CD4-positive, CD25-positive, alpha-beta regulatory T cell (primary cell): ENCODE measurements at regions not wholly inside any gene's neighbourhood (a gene's known extent, or its start where the extent isn't known, plus 50 kb on each side); places are given as distances from the start of the nearest gene placed in this dataset.

ENCODE experiments used
- ATAC-seq, 2 donors: fragments of 150-1000 bp; cut with Tn5 transposase; one replicate each; pipeline ENCODE4 v1.10.0; 2021; ENCODE audit warnings: low read depth in 2 of 2, moderate number of reproducible peaks in 2 of 2, moderate library complexity in 1 of 2
- DNase-seq, 3 donors: peaks; one replicate each; pipeline versions ENCODE4 v3.0.0 to v3.0.0-alpha.2; 2012 to 2022; ENCODE audit warnings: mixed read lengths in 1 of 3
- H3K27ac ChIP-seq: one replicate; pipeline ENCODE4 v1.7.0; 2013; ENCODE audit warnings: mild to moderate bottlenecking, low read length; ENCODE audit not compliant: insufficient read depth, poor library complexity, severe bottlenecking
- H3K27me3 ChIP-seq: one replicate; pipeline ENCODE4 v1.7.0; 2013; ENCODE audit warnings: low read length; ENCODE audit not compliant: control insufficient read depth, insufficient read depth
- H3K36me3 ChIP-seq: one replicate; pipeline ENCODE4 v1.7.0; 2013; ENCODE audit warnings: mild to moderate bottlenecking, low read length, moderate library complexity; ENCODE audit not compliant: control insufficient read depth, insufficient read depth
- H3K4me1 ChIP-seq: 2 replicates; pipeline ENCODE4 v1.7.0; 2013; ENCODE audit warnings: mild to moderate bottlenecking, low read length; ENCODE audit not compliant: insufficient read depth, control insufficient read depth, poor library complexity, severe bottlenecking
- H3K4me3 ChIP-seq: one replicate; pipeline ENCODE4 v1.7.0; 2013; ENCODE audit warnings: low read depth, mild to moderate bottlenecking, low read length, moderate library complexity
- H3K9me3 ChIP-seq, 2 experiments: 1 replicate in 1 of 2; 2 replicates in 1 of 2; pipeline ENCODE4 v1.7.0; 2013; ENCODE audit warnings: low read length in 2 of 2, mild to moderate bottlenecking in 1 of 2, moderate library complexity in 1 of 2; ENCODE audit not compliant: control insufficient read depth in 2 of 2
- H3K27ac Mint-ChIP-seq, 3 donors: one replicate each; pipeline ENCODE4 v1.8.0; 2020 to 2022; ENCODE audit warnings: mild to moderate bottlenecking in 3 of 3, mixed read lengths in 3 of 3, moderate library complexity in 2 of 3
- H3K27me3 Mint-ChIP-seq: one replicate; pipeline ENCODE4 v1.8.0; 2022; ENCODE audit warnings: mild to moderate bottlenecking, mixed read lengths
- H3K36me3 Mint-ChIP-seq: one replicate; pipeline ENCODE4 v1.8.0; 2020; ENCODE audit warnings: mixed read lengths
- H3K4me1 Mint-ChIP-seq, 4 donors: one replicate each; pipeline ENCODE4 v1.8.0; 2020 to 2022; ENCODE audit warnings: mixed read lengths in 4 of 4, mild to moderate bottlenecking in 1 of 4
- H3K4me3 Mint-ChIP-seq, 4 donors: one replicate each; pipeline ENCODE4 v1.8.0; 2020 to 2022; ENCODE audit warnings: mild to moderate bottlenecking in 4 of 4, mixed read lengths in 4 of 4, moderate library complexity in 3 of 4
- H3K9me3 Mint-ChIP-seq, 7 donors: one replicate each; pipeline ENCODE4 v1.8.0; 2020 to 2022; ENCODE audit warnings: mixed read lengths in 7 of 7, mild to moderate bottlenecking in 3 of 7, moderate library complexity in 2 of 7

GRCh38 chr13:50410921-50411746 is 395.9 kb downstream of the KCNRG start:
- H3K4me3 ChIP-seq = no peak overlapping the region
- no peaks in the 10 kb centered on the region for H3K4me1 ChIP-seq
- H3K36me3 ChIP-seq = no peaks in the 10 kb centered on the region
- Mint-ChIP-seq H3K4me3 (no peak overlapping the region), H3K27me3 (peaks cover 12% of the 10 kb centered on the region), H3K27ac (no peak overlapping the region), H3K4me1 (peaks cover 0 to 4% (median 0%) of the 10 kb centered on the region in 4 donors), H3K9me3 (peaks cover 0 to 4% (median 2%) of the 10 kb centered on the region in 7 donors), H3K36me3 (peaks cover 15% of the 10 kb centered on the region)
- ATAC-seq (no peak), DNase-seq (no peak)
- peaks cover under 1% of the 10 kb centered on the region for H3K27me3 ChIP-seq
- no peaks in the 10 kb centered on the region for H3K9me3 ChIP-seq
- no peak overlapping the region for H3K27ac ChIP-seq

DNA sequence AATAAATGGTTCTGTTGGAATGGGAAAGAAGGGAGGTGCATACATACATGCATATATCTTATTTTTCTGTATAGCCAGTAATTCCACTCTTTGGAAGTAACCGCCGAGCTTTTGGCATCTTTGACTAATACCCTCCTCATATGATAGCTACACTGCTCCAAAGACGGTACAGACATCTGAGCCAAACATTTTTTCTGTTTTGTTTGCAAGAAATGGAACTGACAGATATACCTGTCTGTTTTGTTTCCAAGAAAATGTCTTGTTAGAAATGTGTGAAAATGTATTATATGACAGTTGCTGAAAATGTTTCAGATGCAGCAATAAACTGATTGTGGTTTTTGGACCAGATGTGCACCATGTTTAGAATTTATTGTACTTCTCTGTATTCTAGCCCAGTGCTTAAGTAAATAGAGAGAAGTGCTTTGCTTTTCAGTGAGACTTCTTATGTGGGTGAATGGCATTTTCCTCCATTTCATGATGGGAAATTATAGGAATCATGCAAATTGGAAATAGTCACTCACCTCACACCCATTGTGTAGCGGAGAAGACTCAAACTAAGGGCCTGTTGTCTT is 396.9 kb downstream of the KCNRG start:
- no peaks in the 10 kb centered on the region for H3K27me3 ChIP-seq
- no peak overlapping the region for H3K4me3 ChIP-seq
- H3K4me1 ChIP-seq = no peaks in the 10 kb centered on the region
- Mint-ChIP-seq H3K36me3 (peaks cover 15% of the 10 kb centered on the region), H3K4me1 (peaks cover 0 to 4% (median 0%) of the 10 kb centered on the region in 4 donors), H3K27me3 (peaks cover 7% of the 10 kb centered on the region), H3K27ac (no peak overlapping the region), H3K4me3 (no peak overlapping the region), H3K9me3 (peaks cover 0 to 4% (median 2%) of the 10 kb centered on the region in 7 donors)
- H3K36me3 ChIP-seq = no peaks in the 10 kb centered on the region
- ATAC-seq (no peak), DNase-seq (no peak)
- no peaks in the 10 kb centered on the region for H3K9me3 ChIP-seq
- no peak overlapping the region for H3K27ac ChIP-seq

- H3K9me3 ChIP-seq = no peaks in the 10 kb centered on the region
- no peaks in the 10 kb centered on the region for H3K36me3 ChIP-seq
- Mint-ChIP-seq H3K4me1 (no peaks in the 10 kb centered on the region), H3K27ac (no peak overlapping the region), H3K4me3 (no peak overlapping the region), H3K9me3 (peaks cover 0 to 4% (median 2%) of the 10 kb centered on the region in 7 donors), H3K27me3 (peaks cover 5% of the 10 kb centered on the region), H3K36me3 (peaks cover 18% of the 10 kb centered on the region)
- no peaks in the 10 kb centered on the region for H3K4me1 ChIP-seq
- ATAC-seq (no peak), DNase-seq (no peak)
- H3K27me3 ChIP-seq = no peaks in the 10 kb centered on the region
- no peak overlapping the region for H3K27ac ChIP-seq
- H3K4me3 ChIP-seq = no peak overlapping the region
These were observed 399.4 kb downstream of the KCNRG start for GRCh38 chr13:50414640-50415039.

- Histone ChIP-seq H3K27me3 (no peaks in the 10 kb centered on the region), H3K9me3 (no peaks in the 10 kb centered on the region), H3K27ac (no peak overlapping the region), H3K4me3 (no peak overlapping the region), H3K36me3 (no peaks in the 10 kb centered on the region), H3K4me1 (no peaks in the 10 kb centered on the region)
- Mint-ChIP-seq H3K9me3 (peaks cover 0 to 4% (median 2%) of the 10 kb centered on the region in 7 donors), H3K27me3 (peaks cover 5% of the 10 kb centered on the region), H3K4me3 (no peak overlapping the region), H3K4me1 (no peaks in the 10 kb centered on the region), H3K36me3 (peaks cover 18% of the 10 kb centered on the region), H3K27ac (no peak overlapping the region)
- DNase-seq (no peak), ATAC-seq (no peak)
These were observed 400.2 kb downstream of the KCNRG start for GRCh38 chr13:50415428-50415827.

DNA sequence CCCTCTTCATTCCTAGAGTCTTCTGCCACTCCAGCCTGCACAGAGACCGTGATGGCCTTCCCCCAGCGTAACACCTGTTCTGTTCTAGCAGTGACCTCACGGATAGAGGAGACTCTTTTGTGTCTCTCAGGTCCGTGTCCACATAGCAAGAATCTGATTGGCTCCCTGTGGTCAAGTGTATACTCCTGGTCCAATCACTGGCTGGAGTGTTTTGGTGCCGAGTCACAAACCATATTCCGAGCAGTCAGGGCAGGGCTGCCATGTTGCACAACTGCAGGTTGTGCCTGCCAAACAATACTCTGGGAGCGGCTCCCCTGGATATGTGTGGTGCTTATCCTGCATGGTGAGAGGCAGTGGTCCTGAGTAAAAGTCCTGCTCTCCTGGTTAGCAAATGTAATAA is 402.4 kb downstream of the KCNRG start:
- peaks cover 5% of the 10 kb centered on the region for H3K27me3 Mint-ChIP-seq

DNA sequence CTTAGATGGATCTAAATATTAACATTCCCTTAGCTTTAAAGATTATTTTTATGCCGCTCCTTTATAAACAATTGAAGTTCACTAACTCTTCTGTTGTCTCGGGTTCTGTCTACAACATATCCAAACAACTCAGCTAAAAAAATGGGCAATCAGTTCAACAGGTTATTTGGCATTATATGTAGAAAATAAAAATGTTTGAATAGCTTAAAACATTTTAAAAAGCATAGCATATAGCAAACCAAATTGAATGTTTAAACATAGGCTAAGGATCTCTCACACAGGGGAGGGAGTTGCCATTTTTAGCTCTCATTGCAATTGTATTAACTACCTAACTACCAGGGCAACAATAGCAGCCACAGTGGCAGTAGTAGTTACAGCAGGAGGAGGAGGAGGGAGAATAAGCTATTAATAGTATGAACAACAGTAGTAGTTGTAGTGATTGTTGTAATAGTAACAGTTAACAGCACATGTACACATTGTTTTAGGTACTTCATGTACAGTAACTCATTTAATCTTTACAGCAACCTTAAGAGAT is 404.2 kb downstream of the KCNRG start:
- Mint-ChIP-seq H3K4me3 (no peak overlapping the region), H3K4me1 (peaks cover 0 to 9% (median 7%) of the 10 kb centered on the region in 4 donors), H3K27me3 (no peaks in the 10 kb centered on the region), H3K9me3 (peaks cover 0 to 4% (median 2%) of the 10 kb centered on the region in 7 donors), H3K36me3 (peaks cover 15% of the 10 kb centered on the region), H3K27ac (no peak overlapping the region)
- DNase-seq (no peak), ATAC-seq (no peak)
- Histone ChIP-seq H3K27me3 (no peaks in the 10 kb centered on the region), H3K36me3 (no peaks in the 10 kb centered on the region), H3K27ac (no peak overlapping the region), H3K9me3 (no peaks in the 10 kb centered on the region), H3K4me3 (no peak overlapping the region), H3K4me1 (no peaks in the 10 kb centered on the region)

More for the DNA sequence above, 402.4 kb downstream of the KCNRG start:
- Mint-ChIP-seq H3K4me1 (peaks cover 0 to 8% (median 5%) of the 10 kb centered on the region in 4 donors), H3K9me3 (peaks cover 0 to 4% (median 2%) of the 10 kb centered on the region in 7 donors), H3K4me3 (no peak overlapping the region), H3K27ac (no peak overlapping the region), H3K36me3 (peaks cover 18% of the 10 kb centered on the region)
- Histone ChIP-seq H3K36me3 (no peaks in the 10 kb centered on the region), H3K27ac (no peak overlapping the region), H3K9me3 (no peaks in the 10 kb centered on the region), H3K27me3 (no peaks in the 10 kb centered on the region), H3K4me3 (no peak overlapping the region), H3K4me1 (no peaks in the 10 kb centered on the region)
- DNase-seq (no peak), ATAC-seq (no peak)

GRCh38 chr13:50419896-50420295 is 404.7 kb downstream of the KCNRG start:
- Mint-ChIP-seq H3K4me1 (peaks cover 0 to 10% (median 7%) of the 10 kb centered on the region in 4 donors), H3K27ac (no peak overlapping the region), H3K36me3 (peaks cover 10% of the 10 kb centered on the region), H3K9me3 (peaks cover 0 to 2% (median 0%) of the 10 kb centered on the region in 7 donors), H3K4me3 (no peak overlapping the region), H3K27me3 (no peaks in the 10 kb centered on the region)
- Histone ChIP-seq H3K27me3 (no peaks in the 10 kb centered on the region), H3K4me3 (no peak overlapping the region), H3K36me3 (no peaks in the 10 kb centered on the region), H3K27ac (no peak overlapping the region), H3K4me1 (no peaks in the 10 kb centered on the region), H3K9me3 (no peaks in the 10 kb centered on the region)
- ATAC-seq = no peak
- no peak for DNase-seq
